NCI-H345 treated with DMSO at 0.1 percent for 48 hours (cell line): ENCODE measurements at regions not wholly inside any gene's neighbourhood (a gene's known extent, or its start where the extent isn't known, plus 50 kb on each side); places are given as distances from the start of the nearest gene placed in this dataset.

Experiments
- DNase-seq: peaks from one replicate; lab custom pipeline; 2025; ENCODE audit not compliant: unreplicated experiment; lab: John Stamatoyannopoulos, UW

DNA sequence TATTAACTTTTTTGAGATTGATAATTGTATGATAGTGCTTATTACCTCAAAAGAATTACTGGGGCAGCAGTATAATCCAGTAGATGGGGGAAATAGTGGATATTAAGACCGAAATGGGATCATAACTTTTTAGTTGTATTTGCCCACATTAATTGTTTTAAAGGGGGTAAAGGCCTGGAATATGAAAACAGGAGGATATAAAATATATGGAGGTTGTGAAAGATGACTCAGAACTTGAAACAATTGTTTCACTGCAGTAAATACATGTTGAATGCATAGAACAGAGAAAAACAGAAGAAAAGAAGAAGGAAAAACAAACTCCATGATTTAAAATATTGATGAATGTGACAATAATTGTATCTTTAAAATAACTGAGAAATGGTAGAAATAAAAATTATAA is 94.1 kb upstream of the VPREB1 start:
- DNase-seq: no peak

GRCh38 chr22:22148905-22149304 is 95.7 kb upstream of the VPREB1 start:
- no peak for DNase-seq

- DNase-seq: no peak
Observed at GRCh38 chr22:22144858-22145257, 99.7 kb upstream of the VPREB1 start.

- no peak for DNase-seq
Observed at GRCh38 chr22:22143448-22143847, 101.1 kb upstream of the VPREB1 start.

DNA sequence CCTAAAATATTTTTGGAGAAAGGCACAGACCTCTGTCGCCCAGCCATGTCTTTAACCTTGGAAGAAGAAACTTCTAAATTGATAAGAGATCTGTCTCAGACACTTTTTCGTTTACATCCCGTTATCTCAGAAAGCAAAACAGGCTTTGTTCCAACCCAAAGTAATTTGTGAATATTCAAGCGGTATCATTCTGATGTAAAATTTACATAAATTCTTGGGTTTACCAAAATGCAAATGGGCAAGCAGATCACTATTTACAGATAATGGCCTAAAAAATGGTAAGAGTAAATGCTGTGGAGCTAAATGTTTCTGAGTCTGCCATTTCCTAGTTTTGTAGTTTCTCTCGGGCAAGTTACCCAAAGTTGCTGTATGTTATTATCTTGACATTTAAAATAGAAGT is 101.9 kb upstream of the VPREB1 start:
- no peak for DNase-seq

DNA sequence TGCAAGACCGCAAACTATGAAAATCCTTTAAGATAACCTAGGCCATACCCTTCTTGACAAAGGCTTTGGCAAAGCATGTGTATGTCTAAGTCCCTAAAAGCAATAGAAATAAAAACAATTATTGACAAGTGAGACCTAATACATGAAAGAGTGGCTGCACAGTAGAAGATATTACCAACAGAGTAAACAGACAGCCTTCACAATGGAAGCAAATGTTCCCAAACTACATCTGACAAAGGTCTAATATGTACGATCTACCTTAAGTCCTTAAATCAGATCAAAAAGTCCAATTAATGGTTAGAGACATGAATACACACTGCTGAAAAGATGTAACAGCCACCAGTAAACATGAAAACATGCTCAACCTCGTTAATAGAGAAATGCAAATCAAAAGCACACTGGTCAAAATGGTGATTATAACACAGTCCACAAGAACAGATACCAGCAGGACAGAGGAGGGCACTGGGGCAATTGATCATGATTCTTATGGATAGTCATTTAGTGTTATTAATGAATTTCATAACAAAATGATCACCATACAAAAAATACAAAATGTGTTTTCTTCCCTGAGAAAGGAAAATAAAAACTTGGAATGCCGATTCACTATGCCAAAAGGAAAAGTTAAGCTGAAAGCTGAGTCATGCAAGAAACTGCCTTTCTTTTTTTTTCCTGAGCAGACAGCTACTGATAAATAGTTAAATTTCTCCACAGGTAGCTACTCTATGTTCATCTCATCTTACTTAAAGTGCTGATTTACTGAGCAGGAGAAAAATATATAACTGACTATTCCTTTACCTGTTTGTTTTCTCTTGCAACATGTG is 102.6 kb upstream of the VPREB1 start:
- no peak for DNase-seq

GRCh38 chr22:22141031-22141430 is 103.6 kb upstream of the VPREB1 start:
- no peak for DNase-seq

DNA sequence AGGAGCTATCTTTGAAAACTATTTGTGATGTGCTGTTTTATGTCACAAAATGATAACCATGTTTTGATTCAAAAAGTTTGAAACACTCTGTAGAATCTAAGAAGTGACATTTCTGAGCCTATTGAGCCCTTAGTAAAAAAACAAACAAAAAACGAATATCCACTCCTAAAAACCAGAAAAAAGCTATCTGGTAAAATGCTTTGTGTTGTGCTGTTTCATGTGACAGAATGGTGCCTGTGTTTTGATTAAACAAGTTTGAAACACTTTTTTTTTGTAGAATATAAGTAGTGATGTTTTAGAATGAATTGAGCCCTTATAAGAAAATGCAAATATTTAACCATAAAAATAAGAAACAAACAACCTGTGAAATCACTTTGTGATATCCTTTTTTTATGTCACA is 105.2 kb upstream of the VPREB1 start:
- no peak for DNase-seq

DNA sequence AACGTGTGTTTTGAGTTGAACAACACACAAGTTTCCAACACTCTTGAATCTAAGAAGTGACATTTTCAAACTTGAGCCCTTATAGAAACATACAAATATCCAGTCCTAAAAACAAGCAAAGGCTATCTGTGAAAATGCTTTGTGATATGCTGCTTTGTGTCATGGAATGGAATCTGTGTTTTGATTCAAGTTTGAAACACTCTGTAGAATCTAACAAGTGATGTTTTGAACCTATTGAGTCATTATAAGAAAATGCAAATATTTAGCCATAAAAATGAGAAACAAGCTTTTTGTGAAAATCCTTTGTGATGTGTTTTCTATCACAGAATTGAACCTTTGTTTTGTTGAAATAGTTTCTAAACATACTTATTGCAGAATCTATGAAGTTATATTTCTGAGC is 105.7 kb upstream of the VPREB1 start:
- DNase-seq: no peak

DNA sequence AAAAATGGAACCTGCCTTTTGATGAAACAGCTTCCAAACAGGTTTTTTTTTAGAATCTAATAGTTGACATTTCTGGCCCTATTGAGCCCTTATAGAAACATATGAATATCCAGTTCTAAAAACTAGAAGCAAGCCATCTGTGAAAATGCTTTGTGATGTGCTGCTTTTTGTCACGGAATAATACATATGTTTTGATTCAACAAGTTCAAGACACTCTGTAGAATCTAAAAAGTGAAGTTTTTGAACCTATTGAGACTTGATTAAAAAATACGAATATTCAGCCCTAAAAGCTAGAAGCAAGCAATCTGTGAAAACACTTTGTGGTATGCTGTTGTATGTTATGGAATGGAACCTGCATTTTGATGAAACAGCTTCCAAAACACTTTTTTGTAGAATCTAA is 106.7 kb upstream of the VPREB1 start:
- no peak for DNase-seq

GRCh38 chr22:22133910-22134309 is 110.7 kb upstream of the VPREB1 start:
- no peak for DNase-seq

GRCh38 chr22:22130953-22131608 is 113.5 kb upstream of the VPREB1 start:
- DNase-seq: no peak

DNA sequence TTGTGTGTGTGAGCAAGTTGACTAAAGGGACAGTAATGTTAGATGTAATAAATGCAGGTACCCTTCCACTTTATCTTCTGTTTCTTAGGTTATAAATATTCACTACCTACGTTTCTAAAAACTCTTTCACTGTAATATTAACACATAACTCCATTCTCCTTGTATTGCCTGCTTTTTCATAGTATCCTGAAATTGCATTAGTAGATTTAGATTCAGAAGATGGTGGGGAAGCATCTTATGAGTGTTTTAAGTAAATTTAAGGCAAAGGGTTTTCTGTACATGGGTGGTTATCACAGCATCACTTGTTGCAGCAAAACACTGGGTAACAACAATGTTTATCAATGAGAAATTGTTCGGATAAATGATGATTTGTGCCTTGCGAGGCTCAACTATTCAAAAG is 115.2 kb upstream of the VPREB1 start:
- DNase-seq: no peak

- DNase-seq: no peak
Observed at GRCh38 chr22:22128440-22128839, 116.1 kb upstream of the VPREB1 start.

- DNase-seq: no peak
Observed at GRCh38 chr22:22127100-22127499, 117.5 kb upstream of the VPREB1 start.

DNA sequence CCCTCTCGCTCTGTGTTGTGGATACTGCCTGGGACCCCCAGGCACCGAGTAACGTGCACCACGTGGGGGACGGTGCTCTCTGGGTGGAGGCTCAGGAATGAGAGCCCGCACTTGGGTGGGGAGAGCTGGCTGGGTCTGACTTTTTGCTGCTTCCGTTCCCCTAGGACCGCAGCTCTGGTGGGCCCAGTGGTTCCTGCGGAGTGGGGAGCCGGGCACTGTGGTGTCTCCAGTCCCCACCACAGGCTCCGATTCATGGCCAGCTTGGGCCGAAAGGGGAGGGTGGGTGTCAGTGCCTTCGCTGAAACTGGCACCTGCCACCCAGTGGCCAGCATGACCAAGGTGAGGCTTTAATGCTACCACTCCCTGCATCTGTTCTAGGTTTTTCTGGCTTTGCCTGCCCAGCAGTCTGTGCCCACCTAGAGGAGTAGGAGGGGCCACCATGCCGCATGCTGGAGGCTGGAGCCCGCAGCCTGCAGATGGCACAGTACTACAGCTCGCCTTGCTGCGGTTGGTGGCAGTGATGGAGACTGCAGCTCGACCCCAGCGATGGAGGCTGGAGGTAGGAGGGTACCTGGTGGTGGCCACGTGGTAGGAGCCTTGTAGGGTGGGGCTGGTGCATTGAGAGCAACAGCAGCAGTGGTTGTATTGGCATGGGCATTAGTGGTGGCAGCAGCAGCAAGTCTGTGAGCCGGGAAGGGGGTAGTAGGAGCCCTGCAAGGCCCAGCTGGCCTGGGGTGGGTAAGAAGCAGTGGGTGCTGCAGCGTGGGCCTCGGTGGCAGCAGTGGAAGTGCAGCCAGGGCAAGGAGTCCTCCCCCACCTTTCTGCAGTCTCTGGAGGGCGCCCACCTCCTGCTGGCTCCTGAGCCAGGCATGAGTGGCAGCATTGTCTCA is 118.8 kb upstream of the VPREB1 start:
- DNase-seq: no peak

- DNase-seq: no peak
Observed at GRCh38 chr22:22125028-22125578, 119.5 kb upstream of the VPREB1 start.

DNA sequence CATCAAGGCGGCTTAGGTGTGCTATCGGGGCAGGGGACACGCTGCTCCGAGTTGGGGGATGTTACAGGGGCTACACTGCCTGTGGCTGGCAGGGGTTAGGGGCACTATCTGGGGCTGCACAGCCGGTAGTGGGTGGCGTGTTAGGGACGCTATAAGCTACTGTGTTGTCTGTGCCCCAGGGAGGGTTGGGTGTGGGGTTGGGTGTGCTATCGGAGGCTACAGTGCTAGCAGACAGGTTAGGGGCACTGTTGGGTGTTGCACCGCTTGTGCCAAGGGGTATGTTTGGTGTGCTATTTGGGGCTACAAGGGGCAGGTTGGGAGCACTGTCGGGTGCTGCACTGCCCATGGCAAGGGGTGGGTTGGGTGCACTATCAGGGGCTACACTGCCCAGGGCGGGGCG is 120.2 kb upstream of the VPREB1 start:
- no peak for DNase-seq

DNA sequence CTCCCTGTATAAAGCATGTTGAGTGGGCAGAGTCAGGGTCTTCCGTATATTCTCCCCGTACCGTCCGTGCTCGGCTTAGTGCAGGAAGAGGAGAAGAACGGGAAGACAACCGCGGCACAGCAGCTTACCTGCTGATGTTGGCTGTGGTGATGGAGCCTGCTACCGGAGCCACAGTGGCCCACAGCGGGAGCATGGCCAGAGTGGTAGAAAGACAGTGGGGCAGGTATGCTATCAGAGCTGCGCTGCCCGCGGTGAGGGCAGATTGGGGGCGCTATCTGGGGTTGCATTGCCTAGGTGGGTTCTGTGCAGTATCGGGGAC is 120.7 kb upstream of the VPREB1 start:
- DNase-seq: no peak

DNA sequence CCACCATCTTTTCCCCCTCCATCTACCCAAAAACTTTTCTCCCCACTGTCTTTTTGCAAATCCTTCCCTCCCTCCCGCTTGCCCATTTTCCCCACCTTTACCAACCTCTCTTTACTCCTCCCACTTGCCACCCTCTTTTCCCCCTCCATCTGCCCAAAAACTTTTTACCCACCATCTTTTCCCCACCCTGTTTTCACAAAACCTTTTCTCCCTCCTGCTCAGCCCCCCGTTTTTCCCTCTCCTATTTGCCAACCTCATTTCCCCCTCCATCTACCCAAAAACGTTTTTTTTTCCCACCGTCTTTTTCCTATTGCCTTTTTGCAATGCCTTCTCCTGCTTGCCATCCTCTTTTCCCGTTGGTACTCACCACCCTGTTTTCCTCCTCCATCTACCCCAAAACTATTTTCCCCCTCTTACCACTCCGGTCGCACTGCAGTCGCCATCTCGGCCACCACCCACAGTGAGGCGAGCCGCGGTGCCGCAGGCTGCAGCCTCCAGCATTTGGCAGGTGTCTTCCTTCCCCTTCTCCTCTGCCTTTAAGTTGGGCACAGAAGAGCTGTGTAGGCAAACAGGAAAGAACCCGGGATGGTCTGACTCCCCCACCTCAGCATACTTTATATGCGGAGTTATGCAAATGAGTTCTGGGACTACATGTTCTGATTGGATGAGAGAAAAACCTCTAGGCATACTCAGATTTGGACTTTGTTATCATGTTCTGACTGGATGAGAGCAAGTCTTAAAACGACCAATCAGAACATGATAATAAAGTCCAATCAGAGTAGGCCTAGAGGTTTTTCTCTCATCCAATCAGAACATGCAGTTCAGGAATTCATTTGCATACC is 121.2 kb upstream of the VPREB1 start:
- no peak for DNase-seq
